ENCODE measurements at regions not wholly inside any gene's neighbourhood (a gene's known extent, or its start where the extent isn't known, plus 50 kb on each side); places are given as distances from the start of the nearest gene placed in this dataset.

DNA sequence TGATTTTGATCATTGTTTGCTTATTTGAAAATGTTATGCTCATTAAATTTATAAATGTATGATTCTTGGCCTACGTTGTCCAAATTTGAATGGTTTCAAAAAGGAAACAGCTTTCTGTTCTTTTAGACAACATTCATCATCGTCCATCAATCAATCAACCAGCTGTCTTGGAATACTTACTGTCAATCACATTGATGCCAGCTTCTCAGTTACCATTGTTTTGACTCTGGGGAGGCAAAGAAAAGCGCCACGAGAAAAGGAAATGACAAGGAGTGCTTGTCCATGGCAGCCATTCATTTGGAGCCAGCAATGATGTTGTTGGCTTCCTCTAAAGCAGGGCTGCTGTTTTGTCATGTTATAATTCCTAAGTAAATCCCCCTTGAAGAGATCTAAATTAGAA is 62.2 kb upstream of the TP63 start:
- no peaks in the 10 kb centered on the region for H3K9me3 ChIP-seq
- no peaks in the 10 kb centered on the region for H3K36me3 ChIP-seq
- no peak overlapping the region for H3K4me3 ChIP-seq (ENCODE audit: low read depth, low read length)
- TF ChIP-seq, protein P1, sequence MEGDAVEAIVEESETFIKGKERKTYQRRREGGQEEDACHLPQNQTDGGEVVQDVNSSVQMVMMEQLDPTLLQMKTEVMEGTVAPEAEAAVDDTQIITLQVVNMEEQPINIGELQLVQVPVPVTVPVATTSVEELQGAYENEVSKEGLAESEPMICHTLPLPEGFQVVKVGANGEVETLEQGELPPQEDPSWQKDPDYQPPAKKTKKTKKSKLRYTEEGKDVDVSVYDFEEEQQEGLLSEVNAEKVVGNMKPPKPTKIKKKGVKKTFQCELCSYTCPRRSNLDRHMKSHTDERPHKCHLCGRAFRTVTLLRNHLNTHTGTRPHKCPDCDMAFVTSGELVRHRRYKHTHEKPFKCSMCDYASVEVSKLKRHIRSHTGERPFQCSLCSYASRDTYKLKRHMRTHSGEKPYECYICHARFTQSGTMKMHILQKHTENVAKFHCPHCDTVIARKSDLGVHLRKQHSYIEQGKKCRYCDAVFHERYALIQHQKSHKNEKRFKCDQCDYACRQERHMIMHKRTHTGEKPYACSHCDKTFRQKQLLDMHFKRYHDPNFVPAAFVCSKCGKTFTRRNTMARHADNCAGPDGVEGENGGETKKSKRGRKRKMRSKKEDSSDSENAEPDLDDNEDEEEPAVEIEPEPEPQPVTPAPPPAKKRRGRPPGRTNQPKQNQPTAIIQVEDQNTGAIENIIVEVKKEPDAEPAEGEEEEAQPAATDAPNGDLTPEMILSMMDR (IDR thresholded peaks at IDR 0.05; ENCODE audit: low read depth, low read length) = no peak
- H3K27me3 ChIP-seq = no peaks in the 10 kb centered on the region
- no peaks in the 10 kb centered on the region for H3K4me1 ChIP-seq
- DNase-seq = no peak

- Histone ChIP-seq H3K4me1 (no peaks in the 10 kb centered on the region), H3K36me3 (no peaks in the 10 kb centered on the region), H3K27me3 (no peaks in the 10 kb centered on the region), H3K9me3 (no peaks in the 10 kb centered on the region), H3K4me3 (ENCODE audit: low read depth, low read length) (no peak overlapping the region)
- no peak for DNase-seq
- TF ChIP-seq, protein P1 (IDR thresholded peaks at IDR 0.05; ENCODE audit: low read depth, low read length) = no peak
These were observed 61.7 kb upstream of the TP63 start for GRCh38 chr3:189569473-189569872.

- Histone ChIP-seq H3K36me3 (no peaks in the 10 kb centered on the region), H3K4me1 (no peaks in the 10 kb centered on the region), H3K4me3 (ENCODE audit: low read depth, low read length) (no peak overlapping the region), H3K9me3 (no peaks in the 10 kb centered on the region), H3K27me3 (no peaks in the 10 kb centered on the region)
- no peak for DNase-seq
- TF ChIP-seq, protein P1 (IDR thresholded peaks at IDR 0.05; ENCODE audit: low read depth, low read length) = no peak
These were observed 60.3 kb upstream of the TP63 start for GRCh38 chr3:189570916-189571315.

GRCh38 chr3:189572249-189572648 is 58.9 kb upstream of the TP63 start:
- TF ChIP-seq, protein P1 (IDR thresholded peaks at IDR 0.05; ENCODE audit: low read depth, low read length) = no peak
- Histone ChIP-seq H3K27me3 (no peaks in the 10 kb centered on the region), H3K36me3 (no peaks in the 10 kb centered on the region), H3K9me3 (no peaks in the 10 kb centered on the region), H3K4me3 (ENCODE audit: low read depth, low read length) (no peak overlapping the region), H3K4me1 (no peaks in the 10 kb centered on the region)
- DNase-seq = no peak

GRCh38 chr3:189573004-189573403 is 58.2 kb upstream of the TP63 start:
- Histone ChIP-seq H3K9me3 (no peaks in the 10 kb centered on the region), H3K4me3 (ENCODE audit: low read depth, low read length) (no peak overlapping the region), H3K27me3 (no peaks in the 10 kb centered on the region), H3K36me3 (no peaks in the 10 kb centered on the region), H3K4me1 (no peaks in the 10 kb centered on the region)
- no peak for DNase-seq
- TF ChIP-seq, protein P1 (IDR thresholded peaks at IDR 0.05; ENCODE audit: low read depth, low read length) = no peak

GRCh38 chr3:189576486-189576885 is 54.7 kb upstream of the TP63 start:
- Histone ChIP-seq H3K4me3 (ENCODE audit: low read depth, low read length) (no peak overlapping the region), H3K4me1 (no peaks in the 10 kb centered on the region), H3K9me3 (no peaks in the 10 kb centered on the region), H3K27me3 (no peaks in the 10 kb centered on the region), H3K36me3 (no peaks in the 10 kb centered on the region)
- TF ChIP-seq, protein P1 (IDR thresholded peaks at IDR 0.05; ENCODE audit: low read depth, low read length) = no peak
- DNase-seq = no peak

Measured in BE2C (cell line).